Right atrium auricular region (tissue), 2 donors: ENCODE measurements at regions not wholly inside any gene's neighbourhood (a gene's known extent, or its start where the extent isn't known, plus 50 kb on each side); places are given as distances from the start of the nearest gene placed in this dataset.
"Not testable (repeated sequence)": the region's sequence is repeated elsewhere in the genome, so short reads cannot be mapped to it uniquely, and the experiment has no call there.

ENCODE experiments used
- DNase-seq: peaks from one replicate; pipeline ENCODE4 v3.0.0-alpha.2; 2019; ENCODE audit warnings: low spot score
- H3K27ac ChIP-seq, 2 donors: fragments of 200-600 bp; sonication (generic); 1 replicate in 1 of 2; 2 replicates in 1 of 2; pipeline ENCODE4 v1.5.1; 2016 to 2019
- H3K27me3 ChIP-seq, 2 donors: fragments of 200-600 bp; sonication (generic); one replicate each; pipeline versions ENCODE4 v1.5.1 to v1.6.0; 2017 to 2019
- H3K36me3 ChIP-seq: fragments of 200-600 bp; sonication (generic); one replicate; pipeline ENCODE4 v1.5.1; 2016
- H3K4me1 ChIP-seq, 2 donors: fragments of 200-600 bp; sonication (generic); one replicate each; pipeline versions ENCODE4 v1.5.1 to v1.6.0; 2017 to 2019
- H3K4me3 ChIP-seq, 2 donors: fragments of 200-600 bp; sonication (generic); 1 replicate in 1 of 2; 2 replicates in 1 of 2; pipeline ENCODE4 v1.5.1; 2017 to 2019; ENCODE audit warnings: mild to moderate bottlenecking in 1 of 2, moderate library complexity in 1 of 2
- H3K9me3 ChIP-seq, 2 donors: fragments of 200-600 bp; sonication (generic); one replicate each; pipeline ENCODE4 v1.5.1; 2019
- TF ChIP-seq, protein P1 (sequence below), 2 donors: fragments of 200-600 bp; sonication (generic); IDR thresholded peaks; one replicate each; pipeline ENCODE4 v1.5.1; 2019; ENCODE audit warnings: antibody characterized with exemption in 2 of 2

DNA sequence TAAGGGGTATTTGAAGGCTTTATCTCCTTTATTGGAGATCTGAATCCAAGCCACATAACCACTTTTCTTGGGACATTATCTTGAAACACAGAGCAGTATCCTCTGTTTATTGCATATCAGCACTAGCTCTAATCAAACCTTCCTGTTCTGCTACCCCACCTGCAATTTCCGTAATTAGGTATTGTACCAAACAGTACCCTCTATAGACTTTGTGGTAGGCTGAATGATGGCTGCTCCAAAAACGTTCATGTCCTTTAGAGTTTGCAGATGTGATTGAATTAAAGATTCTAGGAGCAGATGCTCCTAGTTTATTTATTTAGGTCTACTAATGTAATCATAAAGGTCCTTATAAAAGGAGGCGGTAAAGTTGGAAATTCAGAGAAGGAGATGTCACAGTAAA lies 573.0 kb upstream of the ATXN7L3B start:
- Histone ChIP-seq H3K4me3 (no peak overlapping the region), H3K27ac (no peak overlapping the region), H3K36me3 (no peaks in the 10 kb centered on the region), H3K4me1 (no peaks in the 10 kb centered on the region), H3K9me3 (no peaks in the 10 kb centered on the region), H3K27me3 (no peaks in the 10 kb centered on the region)
- no peak for DNase-seq
- TF ChIP-seq, protein P1, sequence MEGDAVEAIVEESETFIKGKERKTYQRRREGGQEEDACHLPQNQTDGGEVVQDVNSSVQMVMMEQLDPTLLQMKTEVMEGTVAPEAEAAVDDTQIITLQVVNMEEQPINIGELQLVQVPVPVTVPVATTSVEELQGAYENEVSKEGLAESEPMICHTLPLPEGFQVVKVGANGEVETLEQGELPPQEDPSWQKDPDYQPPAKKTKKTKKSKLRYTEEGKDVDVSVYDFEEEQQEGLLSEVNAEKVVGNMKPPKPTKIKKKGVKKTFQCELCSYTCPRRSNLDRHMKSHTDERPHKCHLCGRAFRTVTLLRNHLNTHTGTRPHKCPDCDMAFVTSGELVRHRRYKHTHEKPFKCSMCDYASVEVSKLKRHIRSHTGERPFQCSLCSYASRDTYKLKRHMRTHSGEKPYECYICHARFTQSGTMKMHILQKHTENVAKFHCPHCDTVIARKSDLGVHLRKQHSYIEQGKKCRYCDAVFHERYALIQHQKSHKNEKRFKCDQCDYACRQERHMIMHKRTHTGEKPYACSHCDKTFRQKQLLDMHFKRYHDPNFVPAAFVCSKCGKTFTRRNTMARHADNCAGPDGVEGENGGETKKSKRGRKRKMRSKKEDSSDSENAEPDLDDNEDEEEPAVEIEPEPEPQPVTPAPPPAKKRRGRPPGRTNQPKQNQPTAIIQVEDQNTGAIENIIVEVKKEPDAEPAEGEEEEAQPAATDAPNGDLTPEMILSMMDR (IDR thresholded peaks at IDR 0.05) = no peak

DNA sequence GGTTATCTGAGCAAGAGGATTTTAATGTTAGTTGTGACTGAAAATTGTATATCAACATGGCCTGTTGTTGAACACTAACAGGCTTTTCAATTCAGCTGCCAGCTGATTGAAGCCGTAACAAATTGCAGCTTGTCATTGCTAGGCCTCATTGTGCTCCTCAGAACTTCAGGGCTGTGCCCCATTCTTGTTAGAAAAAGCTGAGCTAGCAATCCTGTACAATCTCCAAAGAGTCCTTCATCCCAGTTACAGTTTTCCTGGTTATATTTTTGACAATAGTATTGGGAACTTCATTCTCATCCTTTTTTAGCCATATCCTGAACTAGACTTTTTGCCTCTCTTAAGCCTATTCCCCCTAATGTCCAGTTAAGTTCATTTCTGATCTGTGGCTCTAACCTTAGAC lies 564.1 kb upstream of the ATXN7L3B start:
- TF ChIP-seq, protein P1 (IDR thresholded peaks at IDR 0.05) = no peak
- H3K27me3 ChIP-seq = no peaks in the 10 kb centered on the region
- H3K9me3 ChIP-seq = no peaks in the 10 kb centered on the region
- H3K4me3 ChIP-seq = no peak overlapping the region
- H3K4me1 ChIP-seq = no peaks in the 10 kb centered on the region
- no peak overlapping the region for H3K27ac ChIP-seq
- H3K36me3 ChIP-seq = no peaks in the 10 kb centered on the region
- no peak for DNase-seq

DNA sequence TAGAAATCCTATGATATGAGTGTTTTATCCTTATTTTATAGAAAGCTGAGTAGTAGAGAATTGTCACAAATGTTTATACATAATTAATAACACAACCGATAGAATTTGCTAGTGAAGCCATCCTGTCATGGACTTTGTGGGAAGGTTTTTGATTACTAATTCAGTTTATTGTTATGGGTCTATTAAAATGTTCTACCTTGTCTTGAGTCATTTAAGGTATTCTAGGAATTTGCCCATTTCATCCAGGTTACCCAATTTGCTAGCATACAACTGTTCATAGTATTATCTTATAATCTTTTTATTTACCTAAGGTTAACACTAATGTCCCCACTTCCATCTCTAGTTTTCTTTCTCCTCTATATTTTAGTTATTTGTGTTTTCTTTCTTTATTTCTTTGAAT lies 553.1 kb upstream of the ATXN7L3B start:
- H3K27me3 ChIP-seq = no peaks in the 10 kb centered on the region
- no peak overlapping the region for H3K27ac ChIP-seq
- TF ChIP-seq, protein P1 (IDR thresholded peaks at IDR 0.05) = no peak
- H3K4me3 ChIP-seq = no peak overlapping the region
- no peaks in the 10 kb centered on the region for H3K4me1 ChIP-seq
- DNase-seq = no peak
- no peaks in the 10 kb centered on the region for H3K9me3 ChIP-seq
- no peaks in the 10 kb centered on the region for H3K36me3 ChIP-seq

DNA sequence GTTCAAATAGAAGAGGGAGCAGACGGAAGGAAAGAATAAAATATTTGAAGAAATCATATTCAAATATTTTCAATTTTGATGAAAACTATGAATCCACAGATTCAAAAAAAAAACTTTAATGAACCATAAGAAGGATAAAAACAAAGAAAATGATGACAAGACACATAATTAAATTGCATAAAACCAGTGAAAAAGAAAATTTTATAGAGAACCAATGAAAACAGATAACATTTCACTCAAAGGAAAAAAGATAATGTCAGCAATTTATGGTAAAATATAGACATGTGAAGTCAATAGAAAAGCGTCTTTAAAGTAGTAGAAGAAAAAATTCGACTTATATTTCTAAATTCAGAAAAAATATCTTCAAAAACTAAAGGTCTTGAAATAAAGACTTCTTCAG lies 546.5 kb upstream of the ATXN7L3B start:
- Histone ChIP-seq H3K4me1 (no peaks in the 10 kb centered on the region), H3K9me3 (no peaks in the 10 kb centered on the region), H3K27me3 (no peaks in the 10 kb centered on the region), H3K4me3 (no peak overlapping the region), H3K36me3 (no peaks in the 10 kb centered on the region), H3K27ac (no peak overlapping the region)
- no peak for DNase-seq
- TF ChIP-seq, protein P1 (IDR thresholded peaks at IDR 0.05) = no peak

DNA sequence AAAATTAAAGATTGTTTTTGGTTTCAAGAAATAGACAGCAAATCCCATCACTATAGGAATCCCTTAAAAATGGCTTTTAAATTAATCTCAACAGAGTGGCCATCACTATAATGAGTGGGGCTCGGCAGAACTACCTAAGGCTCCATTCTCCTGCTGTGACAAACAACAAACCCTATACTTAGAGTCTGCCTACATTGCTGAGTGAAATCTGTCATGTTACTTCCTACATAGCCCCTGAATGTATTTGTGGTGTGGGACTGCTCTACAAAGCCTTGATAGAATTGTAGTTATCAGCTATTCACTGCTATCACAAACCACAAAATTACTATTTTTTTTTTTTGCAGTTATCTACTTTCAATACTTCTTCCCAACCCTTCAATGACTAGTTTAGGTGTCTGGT lies 538.7 kb upstream of the ATXN7L3B start:
- no peaks in the 10 kb centered on the region for H3K9me3 ChIP-seq
- H3K4me1 ChIP-seq = no peaks in the 10 kb centered on the region
- TF ChIP-seq, protein P1 (IDR thresholded peaks at IDR 0.05) = no peak
- no peak for DNase-seq
- H3K27ac ChIP-seq = no peak overlapping the region
- H3K27me3 ChIP-seq = no peaks in the 10 kb centered on the region
- no peak overlapping the region for H3K4me3 ChIP-seq
- no peaks in the 10 kb centered on the region for H3K36me3 ChIP-seq

DNA sequence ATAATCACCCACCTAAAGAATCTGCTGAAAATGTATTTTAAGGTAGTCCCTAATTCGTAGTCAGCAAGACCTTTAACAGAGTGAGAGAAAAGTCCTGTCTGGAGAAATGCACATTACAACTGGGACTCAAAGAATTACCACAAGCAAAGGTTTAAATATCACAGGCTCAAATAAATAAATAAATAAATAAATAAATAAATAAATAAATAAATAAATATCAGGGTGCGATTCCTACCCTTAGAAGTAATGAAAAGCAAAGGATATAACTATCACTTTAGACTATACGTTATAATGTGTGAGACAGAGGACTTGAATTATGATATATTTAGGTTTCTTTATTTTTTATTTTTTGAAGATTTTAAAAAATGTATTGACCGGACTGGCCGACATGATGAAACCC lies 522.5 kb upstream of the ATXN7L3B start:
- Histone ChIP-seq H3K4me3 (no peak overlapping the region), H3K27me3 (no peaks in the 10 kb centered on the region), H3K36me3 (no peaks in the 10 kb centered on the region), H3K27ac (no peak overlapping the region), H3K9me3 (no peaks in the 10 kb centered on the region), H3K4me1 (no peaks in the 10 kb centered on the region)
- no peak for DNase-seq
- TF ChIP-seq, protein P1 (IDR thresholded peaks at IDR 0.05) = no peak

DNA sequence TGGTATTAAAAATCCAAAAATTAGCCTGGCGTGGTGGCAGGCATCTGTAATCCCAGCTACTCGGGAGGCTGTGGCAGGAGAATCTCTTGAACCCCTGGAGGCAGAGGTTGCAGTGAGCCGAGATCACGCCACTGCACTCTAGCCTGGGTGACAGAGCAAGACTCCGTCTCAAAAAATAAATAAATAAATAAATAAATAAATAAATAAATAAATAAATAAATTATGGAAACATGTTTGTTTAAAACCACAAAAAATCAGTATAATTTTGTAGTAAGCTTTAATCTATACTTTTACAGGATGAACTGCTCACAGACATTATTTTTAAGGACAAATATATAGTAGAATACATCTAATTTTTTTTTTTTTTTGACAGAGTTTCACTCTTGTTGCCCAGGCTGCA lies 521.3 kb upstream of the ATXN7L3B start:
- H3K4me3 ChIP-seq, H3K4me1 ChIP-seq, H3K9me3 ChIP-seq, H3K27ac ChIP-seq, H3K27me3 ChIP-seq, DNase-seq, H3K36me3 ChIP-seq: not testable (repeated sequence)
